A673 (cell line): ENCODE measurements at regions not wholly inside any gene's neighbourhood (a gene's known extent, or its start where the extent isn't known, plus 50 kb on each side); places are given as distances from the start of the nearest gene placed in this dataset.

Experiments used
- BruUV-seq: library from RNA; stranded (reverse); fragments of 400-500 nt; replicated peaks from 2 replicates; lab custom pipeline; 2021; lab: Mats Ljungman, UMichigan
- CTCF ChIA-PET: fragments of 300-600 bp; sonication (Branson Sonifier 250); formaldehyde crosslinking; loops from one replicate; lab custom pipeline; 2022; ENCODE audit warnings: antibody characterized with exemption; lab: Charles Lee
- POLR2A ChIA-PET: fragments of 300-600 bp; sonication (Branson Sonifier 250); formaldehyde crosslinking; loops from one replicate; lab custom pipeline; 2022; ENCODE audit warnings: antibody characterized with exemption; ENCODE audit not compliant: low non-redundant PET; lab: Charles Lee
- DNase-seq: peaks from one replicate; pipeline ENCODE4 v3.0.0-alpha.2; 2015; ENCODE audit warnings: low spot score
- H3K27ac ChIP-seq: fragments of 200-600 bp; sonication (generic); 2 replicates; pipeline ENCODE4 v1.5.1; 2016; ENCODE audit warnings: mixed run types, low read depth, mild to moderate bottlenecking, mixed read lengths, antibody characterized with exemption, low read length; ENCODE audit not compliant: poor library complexity, severe bottlenecking
- H3K27me3 ChIP-seq: fragments of 200-600 bp; sonication (generic); replicated peaks from 2 replicates; pipeline ENCODE4 v1.6.1; 2017; ENCODE audit warnings: mixed run types, low read depth, mild to moderate bottlenecking, mixed read lengths, antibody characterized with exemption, low read length; ENCODE audit not compliant: insufficient read depth, poor library complexity
- H3K36me3 ChIP-seq: fragments of 200-600 bp; sonication (generic); 2 replicates; pipeline ENCODE4 v1.6.1; 2016; ENCODE audit warnings: mixed run types, mild to moderate bottlenecking, mixed read lengths, antibody characterized with exemption, low read length; ENCODE audit not compliant: insufficient read depth, poor library complexity, severe bottlenecking
- H3K4me1 ChIP-seq: fragments of 200-600 bp; sonication (generic); 2 replicates; pipeline ENCODE4 v1.6.1; 2017; ENCODE audit warnings: mixed run types, mild to moderate bottlenecking, mixed read lengths, antibody characterized with exemption, low read length; ENCODE audit not compliant: insufficient read depth, poor library complexity, severe bottlenecking
- H3K4me3 ChIP-seq: fragments of 200-600 bp; sonication (generic); 2 replicates; pipeline ENCODE4 v1.5.1; 2016; ENCODE audit warnings: low read depth, mixed run types, mild to moderate bottlenecking, mixed read lengths, low read length; ENCODE audit not compliant: poor library complexity, severe bottlenecking
- H3K9me3 ChIP-seq: fragments of 200-600 bp; sonication (generic); 2 replicates; pipeline ENCODE4 v1.6.1; 2016; ENCODE audit warnings: mixed run types, low read depth, mild to moderate bottlenecking, mixed read lengths, antibody characterized with exemption, low read length; ENCODE audit not compliant: poor library complexity, severe bottlenecking
- CTCF ChIP-seq: fragments of 300-800, 200-600 bp; sonication (generic); conservative IDR thresholded peaks from 2 replicates; pipeline ENCODE4 v1.5.1; 2017; ENCODE audit warnings: low read depth, mild to moderate bottlenecking, antibody characterized with exemption, low read length, moderate library complexity, mixed read lengths
- EZH2 ChIP-seq: fragments of 200-600 bp; sonication (generic); IDR thresholded peaks from 2 replicates; pipeline ENCODE4 v1.6.1; 2017; ENCODE audit warnings: borderline replicate concordance, low read depth, mild to moderate bottlenecking, mixed read lengths, antibody characterized with exemption, low read length; ENCODE audit not compliant: poor library complexity, severe bottlenecking
- intact Hi-C: fragments of 100-400 bp; cut with micrococcal nuclease; formaldehyde crosslinking; loops from one replicate; pipeline ENCODE4 v1.10.0; 2022; ENCODE audit not compliant: unreplicated experiment

GRCh38 chr2:4404363-4404762, 701.0 kb downstream of the DCDC2C start:
- no peaks in the 10 kb centered on the region for H3K9me3 ChIP-seq
- no peak overlapping the region for H3K4me3 ChIP-seq
- H3K4me1 ChIP-seq = no peaks in the 10 kb centered on the region
- ChIA-PET CTCF (no interaction called here), POLR2A (no interaction called here)
- H3K36me3 ChIP-seq = no peaks in the 10 kb centered on the region
- intact Hi-C loops = no loop called here
- no peak for DNase-seq
- H3K27me3 ChIP-seq = no peaks in the 10 kb centered on the region
- no peak overlapping the region for H3K27ac ChIP-seq
- TF ChIP-seq CTCF (no peak), EZH2 (no peak)
- BruUV-seq = no TSS peak

GRCh38 chr2:4408321-4408720, 704.9 kb downstream of the DCDC2C start:
- ChIA-PET POLR2A (no interaction called here), CTCF (no interaction called here)
- H3K4me3 ChIP-seq = no peak overlapping the region
- no peak for DNase-seq
- no TSS peak for BruUV-seq
- no peaks in the 10 kb centered on the region for H3K36me3 ChIP-seq
- no peaks in the 10 kb centered on the region for H3K9me3 ChIP-seq
- H3K27me3 ChIP-seq = no peaks in the 10 kb centered on the region
- H3K27ac ChIP-seq = no peak overlapping the region
- intact Hi-C loops = no loop called here
- H3K4me1 ChIP-seq = no peaks in the 10 kb centered on the region
- TF ChIP-seq EZH2 (no peak), CTCF (no peak)

GRCh38 chr2:4412637-4413187, 709.3 kb downstream of the DCDC2C start:
- no peaks in the 10 kb centered on the region for H3K36me3 ChIP-seq
- no peak overlapping the region for H3K27ac ChIP-seq
- ChIA-PET CTCF (no interaction called here), POLR2A (no interaction called here)
- no peak for TF ChIP-seq EZH2
- TF ChIP-seq CTCF = no peak
- H3K9me3 ChIP-seq = no peaks in the 10 kb centered on the region
- no peak for DNase-seq
- H3K27me3 ChIP-seq = no peaks in the 10 kb centered on the region
- no peaks in the 10 kb centered on the region for H3K4me1 ChIP-seq
- no TSS peak for BruUV-seq
- intact Hi-C loops = no loop called here
- H3K4me3 ChIP-seq = no peak overlapping the region
